Thyroid gland (tissue), 4 donors: ENCODE measurements at regions not wholly inside any gene's neighbourhood (a gene's known extent, or its start where the extent isn't known, plus 50 kb on each side); places are given as distances from the start of the nearest gene placed in this dataset.

Source experiments
- POLR2A ChIP-seq, 2 donors: fragments of 450-650 bp; IDR thresholded peaks; one replicate each; pipeline ENCODE4 v1.6.1; 2017; ENCODE audit warnings: antibody characterized with exemption in 2 of 2, mild to moderate bottlenecking in 2 of 2, moderate library complexity in 1 of 2
- TF ChIP-seq, protein P1 (sequence below), 6 experiments: fragments of 200-600 bp in 3 of 6; fragments of 450-650 bp in 3 of 6; sonication (generic) in 3 of 6; IDR thresholded peaks; one replicate each; pipeline ENCODE4 v1.5.1; 2016 to 2019; ENCODE audit warnings: antibody characterized with exemption in 6 of 6, mild to moderate bottlenecking in 2 of 6, inconsistent platforms in 1 of 6, moderate library complexity in 1 of 6

DNA sequence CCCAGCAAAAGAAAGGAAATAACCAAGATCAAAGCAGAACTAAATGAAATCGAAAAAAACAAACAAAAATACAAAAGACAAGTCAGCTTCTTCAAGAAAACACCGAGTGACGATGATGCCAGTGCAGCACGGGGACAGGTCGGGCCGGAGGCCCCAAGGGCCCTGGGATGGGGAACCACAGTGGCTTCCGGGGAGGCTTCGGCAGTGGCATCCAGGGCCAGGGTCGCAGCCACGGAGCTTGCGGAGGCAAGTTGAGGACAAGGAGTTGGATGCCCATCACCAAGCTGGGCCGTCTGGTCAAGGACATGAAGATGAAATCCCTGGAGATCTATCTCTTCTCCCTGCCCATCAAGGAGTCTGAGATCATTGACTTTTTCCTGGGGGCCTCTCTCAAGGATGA lies 53.2 kb upstream of the WDR41 start:
- TF ChIP-seq, protein P1, sequence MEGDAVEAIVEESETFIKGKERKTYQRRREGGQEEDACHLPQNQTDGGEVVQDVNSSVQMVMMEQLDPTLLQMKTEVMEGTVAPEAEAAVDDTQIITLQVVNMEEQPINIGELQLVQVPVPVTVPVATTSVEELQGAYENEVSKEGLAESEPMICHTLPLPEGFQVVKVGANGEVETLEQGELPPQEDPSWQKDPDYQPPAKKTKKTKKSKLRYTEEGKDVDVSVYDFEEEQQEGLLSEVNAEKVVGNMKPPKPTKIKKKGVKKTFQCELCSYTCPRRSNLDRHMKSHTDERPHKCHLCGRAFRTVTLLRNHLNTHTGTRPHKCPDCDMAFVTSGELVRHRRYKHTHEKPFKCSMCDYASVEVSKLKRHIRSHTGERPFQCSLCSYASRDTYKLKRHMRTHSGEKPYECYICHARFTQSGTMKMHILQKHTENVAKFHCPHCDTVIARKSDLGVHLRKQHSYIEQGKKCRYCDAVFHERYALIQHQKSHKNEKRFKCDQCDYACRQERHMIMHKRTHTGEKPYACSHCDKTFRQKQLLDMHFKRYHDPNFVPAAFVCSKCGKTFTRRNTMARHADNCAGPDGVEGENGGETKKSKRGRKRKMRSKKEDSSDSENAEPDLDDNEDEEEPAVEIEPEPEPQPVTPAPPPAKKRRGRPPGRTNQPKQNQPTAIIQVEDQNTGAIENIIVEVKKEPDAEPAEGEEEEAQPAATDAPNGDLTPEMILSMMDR (IDR thresholded peaks at IDR 0.05), result no peak
- no peak for TF ChIP-seq POLR2A (IDR thresholded peaks at IDR 0.05)
